Neural cell (in vitro differentiated cells): ENCODE measurements at regions not wholly inside any gene's neighbourhood (a gene's known extent, or its start where the extent isn't known, plus 50 kb on each side); places are given as distances from the start of the nearest gene placed in this dataset.

ENCODE experiments used
- H2AFZ ChIP-seq: fragments of 200-600, 300-800 bp; sonication (generic), shearing (Covaris generic); 2 replicates; pipeline ENCODE4 v1.6.0; 2014; ENCODE audit warnings: low read depth, mild to moderate bottlenecking, antibody characterized with exemption, low read length, moderate library complexity
- H3F3A ChIP-seq: fragments of 200-600 bp; shearing (Covaris generic); 2 replicates; pipeline ENCODE4 v1.6.1; 2016; ENCODE audit warnings: mild to moderate bottlenecking, moderate library complexity, mixed read lengths, antibody characterized with exemption, low read length; ENCODE audit not compliant: insufficient read depth, poor library complexity, severe bottlenecking
- H3K27ac ChIP-seq: fragments of 200-600, 300-800 bp; sonication (generic), shearing (Covaris generic); 2 replicates; pipeline ENCODE4 v1.5.1; 2014; ENCODE audit warnings: mild to moderate bottlenecking, low read length, moderate library complexity
- H3K27me3 ChIP-seq: fragments of 300-800, 200-600 bp; sonication (generic), shearing (Covaris generic); 2 replicates; pipeline ENCODE4 v1.6.0; 2014; ENCODE audit warnings: mild to moderate bottlenecking, low read depth, low read length, moderate library complexity; ENCODE audit not compliant: insufficient read depth
- H3K36me3 ChIP-seq: fragments of 300-800, 200-600 bp; sonication (generic), shearing (Covaris generic); 2 replicates; pipeline ENCODE4 v1.5.1; 2014; ENCODE audit warnings: mild to moderate bottlenecking, antibody characterized with exemption, low read length, moderate library complexity; ENCODE audit not compliant: insufficient read depth
- H3K4me2 ChIP-seq: fragments of 300-800, 200-600 bp; sonication (generic), shearing (Covaris generic); 2 replicates; pipeline ENCODE4 v1.6.0; 2014; ENCODE audit warnings: mild to moderate bottlenecking, low read length
- H3K4me3 ChIP-seq: fragments of 300-800, 200-600 bp; sonication (generic), shearing (Covaris generic); 2 replicates; pipeline ENCODE4 v1.5.1; 2014; ENCODE audit warnings: mild to moderate bottlenecking, low read length, moderate library complexity
- H3K79me2 ChIP-seq: fragments of 200-600 bp; shearing (Covaris generic); replicated peaks from 2 replicates; pipeline ENCODE4 v1.6.0; 2014; ENCODE audit warnings: mild to moderate bottlenecking, low read length, moderate library complexity; ENCODE audit not compliant: insufficient read depth
- H3K9ac ChIP-seq: fragments of 300-800, 200-600 bp; sonication (generic), shearing (Covaris generic); 2 replicates; pipeline ENCODE4 v1.6.1; 2016; ENCODE audit warnings: mild to moderate bottlenecking, low read length, mixed read lengths
- H3K9me2 ChIP-seq: fragments of 200-600 bp; shearing (Covaris generic); 2 replicates; pipeline ENCODE4 v1.6.1; 2016; ENCODE audit warnings: mild to moderate bottlenecking, low read length, mixed read lengths; ENCODE audit not compliant: insufficient read depth
- H3K9me3 ChIP-seq: fragments of 200-600, 300-800 bp; sonication (generic), shearing (Covaris generic); 2 replicates; pipeline ENCODE4 v1.6.1; 2016; ENCODE audit warnings: mild to moderate bottlenecking, mixed run types, low read length, moderate library complexity, mixed read lengths
- H4K20me1 ChIP-seq: fragments of 200-600 bp; shearing (Covaris generic); 2 replicates; pipeline ENCODE4 v1.6.1; 2016; ENCODE audit warnings: mild to moderate bottlenecking, mixed run types; ENCODE audit not compliant: insufficient read depth
- CTCF ChIP-seq: fragments of 450-650 bp; IDR thresholded peaks from 2 replicates; pipeline ENCODE4 v1.5.1; 2014; ENCODE audit warnings: antibody characterized with exemption, mild to moderate bottlenecking, moderate library complexity; ENCODE audit not compliant: poor library complexity, severe bottlenecking
- EP300 ChIP-seq: fragments of 450-650 bp; conservative IDR thresholded peaks from 2 replicates; pipeline ENCODE4 v1.6.1; 2014; ENCODE audit warnings: antibody characterized with exemption, mild to moderate bottlenecking, moderate library complexity; ENCODE audit not compliant: poor library complexity, severe bottlenecking
- EZH2 ChIP-seq: fragments of 200-600, 300-800 bp; shearing (Covaris generic), sonication (generic); IDR thresholded peaks from 2 replicates; pipeline ENCODE4 v1.6.1; 2014; ENCODE audit warnings: antibody characterized with exemption, low read length, borderline replicate concordance, mild to moderate bottlenecking; ENCODE audit not compliant: insufficient read depth, poor library complexity, severe bottlenecking
- MXI1 ChIP-seq: fragments of 450-650 bp; conservative IDR thresholded peaks from 2 replicates; pipeline ENCODE4 v1.6.1; 2014; ENCODE audit warnings: antibody characterized with exemption, mild to moderate bottlenecking; ENCODE audit not compliant: poor library complexity, severe bottlenecking
- POLR2AphosphoS5 ChIP-seq: IDR thresholded peaks from 2 replicates; pipeline ENCODE4 v1.6.1; 2012
- RAD21 ChIP-seq: fragments of 450-650 bp; conservative IDR thresholded peaks from 2 replicates; pipeline ENCODE4 v1.6.1; 2014; ENCODE audit warnings: antibody characterized with exemption, mild to moderate bottlenecking, moderate library complexity
- SMC3 ChIP-seq: fragments of 450-650 bp; conservative IDR thresholded peaks from 2 replicates; pipeline ENCODE4 v1.6.1; 2014; ENCODE audit warnings: antibody characterized with exemption, mild to moderate bottlenecking, moderate library complexity; ENCODE audit not compliant: poor library complexity
- TAF1 ChIP-seq: IDR thresholded peaks from 2 replicates; pipeline ENCODE4 v1.6.1; 2012; ENCODE audit warnings: low read depth
- TF ChIP-seq, protein P1 (sequence below): IDR thresholded peaks from 2 replicates; pipeline ENCODE4 v1.6.1; 2012; ENCODE audit warnings: borderline replicate concordance

DNA sequence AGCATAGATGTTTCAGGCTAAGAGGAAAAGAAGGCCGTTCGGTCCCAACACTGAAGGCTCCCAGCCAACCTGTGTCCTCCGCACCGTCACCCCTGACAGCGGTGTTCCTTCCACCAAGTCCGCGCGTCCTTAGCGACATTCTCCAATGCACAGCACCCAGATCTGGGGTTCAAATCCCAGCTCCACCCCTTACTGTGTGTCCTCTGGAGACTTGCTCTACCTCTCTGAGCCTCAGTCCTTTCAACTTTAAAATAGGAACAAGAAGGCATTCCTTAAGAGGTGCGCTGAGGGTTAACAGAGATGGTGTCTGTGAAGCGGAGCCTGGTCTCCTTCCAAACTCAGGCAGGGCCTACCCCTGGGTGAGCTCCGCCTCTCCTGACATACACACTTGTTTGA is 224.0 kb downstream of the MN1 start:
- Histone ChIP-seq H3K79me2 (no peaks in the 10 kb centered on the region), H3K27ac (no peak overlapping the region), H3F3A (no peaks in the 10 kb centered on the region), H3K27me3 (no peaks in the 10 kb centered on the region), H4K20me1 (no peaks in the 10 kb centered on the region), H3K4me2 (no peak overlapping the region), H3K4me3 (no peak overlapping the region), H3K36me3 (no peaks in the 10 kb centered on the region), H3K9me3 (no peaks in the 10 kb centered on the region), H3K9ac (no peak overlapping the region), H3K9me2 (no peaks in the 10 kb centered on the region), H2AFZ (no peak overlapping the region)
- TF ChIP-seq SMC3 (no peak), EP300 (no peak), CTCF (no peak), MXI1 (no peak), RAD21 (no peak), TAF1 (no peak), EZH2 (no peak)

DNA sequence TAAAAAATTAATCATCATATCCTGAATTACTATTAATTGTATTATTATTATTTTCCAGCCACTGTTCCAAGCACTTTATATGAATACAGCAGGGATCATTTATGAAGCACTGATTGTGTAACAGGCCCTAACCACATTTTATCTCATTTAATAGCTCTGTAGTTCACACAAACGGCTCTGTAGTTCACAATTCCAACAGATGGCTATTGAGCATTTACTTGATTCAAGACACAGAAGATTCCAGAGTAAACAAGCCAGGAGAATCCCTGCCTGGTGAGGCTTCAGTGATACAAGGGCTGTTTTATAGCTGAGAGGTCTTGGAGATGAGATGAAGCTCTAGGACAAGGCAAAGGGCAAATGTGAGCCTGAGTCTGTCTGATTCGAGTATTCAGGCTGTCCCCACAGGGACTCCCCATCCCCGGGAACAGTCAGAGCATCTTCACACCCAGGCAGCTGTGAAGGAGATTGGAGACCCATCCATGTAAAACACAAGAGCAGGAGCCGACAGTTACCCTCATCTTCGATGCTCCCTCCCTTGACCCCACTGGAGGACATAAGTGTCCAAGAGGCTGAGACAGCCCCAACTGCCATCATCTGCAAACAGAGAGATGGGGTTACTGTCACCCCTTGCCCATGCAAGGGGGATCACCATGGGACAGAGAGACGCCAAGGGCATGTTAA is 222.5 kb downstream of the MN1 start:
- no peak for TF ChIP-seq EZH2
- no peak for TF ChIP-seq EP300
- no peak for TF ChIP-seq MXI1
- no peak for TF ChIP-seq SMC3
- TF ChIP-seq RAD21 = no peak
- no peak for TF ChIP-seq TAF1
- TF ChIP-seq POLR2AphosphoS5 = no peak
- TF ChIP-seq, protein P1, sequence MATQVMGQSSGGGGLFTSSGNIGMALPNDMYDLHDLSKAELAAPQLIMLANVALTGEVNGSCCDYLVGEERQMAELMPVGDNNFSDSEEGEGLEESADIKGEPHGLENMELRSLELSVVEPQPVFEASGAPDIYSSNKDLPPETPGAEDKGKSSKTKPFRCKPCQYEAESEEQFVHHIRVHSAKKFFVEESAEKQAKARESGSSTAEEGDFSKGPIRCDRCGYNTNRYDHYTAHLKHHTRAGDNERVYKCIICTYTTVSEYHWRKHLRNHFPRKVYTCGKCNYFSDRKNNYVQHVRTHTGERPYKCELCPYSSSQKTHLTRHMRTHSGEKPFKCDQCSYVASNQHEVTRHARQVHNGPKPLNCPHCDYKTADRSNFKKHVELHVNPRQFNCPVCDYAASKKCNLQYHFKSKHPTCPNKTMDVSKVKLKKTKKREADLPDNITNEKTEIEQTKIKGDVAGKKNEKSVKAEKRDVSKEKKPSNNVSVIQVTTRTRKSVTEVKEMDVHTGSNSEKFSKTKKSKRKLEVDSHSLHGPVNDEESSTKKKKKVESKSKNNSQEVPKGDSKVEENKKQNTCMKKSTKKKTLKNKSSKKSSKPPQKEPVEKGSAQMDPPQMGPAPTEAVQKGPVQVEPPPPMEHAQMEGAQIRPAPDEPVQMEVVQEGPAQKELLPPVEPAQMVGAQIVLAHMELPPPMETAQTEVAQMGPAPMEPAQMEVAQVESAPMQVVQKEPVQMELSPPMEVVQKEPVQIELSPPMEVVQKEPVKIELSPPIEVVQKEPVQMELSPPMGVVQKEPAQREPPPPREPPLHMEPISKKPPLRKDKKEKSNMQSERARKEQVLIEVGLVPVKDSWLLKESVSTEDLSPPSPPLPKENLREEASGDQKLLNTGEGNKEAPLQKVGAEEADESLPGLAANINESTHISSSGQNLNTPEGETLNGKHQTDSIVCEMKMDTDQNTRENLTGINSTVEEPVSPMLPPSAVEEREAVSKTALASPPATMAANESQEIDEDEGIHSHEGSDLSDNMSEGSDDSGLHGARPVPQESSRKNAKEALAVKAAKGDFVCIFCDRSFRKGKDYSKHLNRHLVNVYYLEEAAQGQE = no peak
- no peak for TF ChIP-seq CTCF
- no peak overlapping the region for H3K27ac ChIP-seq

More for the DNA sequence above, 222.5 kb downstream of the MN1 start:
- Histone ChIP-seq H2AFZ (no peak overlapping the region), H3K79me2 (no peaks in the 10 kb centered on the region), H4K20me1 (no peaks in the 10 kb centered on the region), H3K36me3 (no peaks in the 10 kb centered on the region), H3F3A (no peaks in the 10 kb centered on the region), H3K4me3 (no peak overlapping the region), H3K9me3 (no peaks in the 10 kb centered on the region), H3K9me2 (no peaks in the 10 kb centered on the region), H3K4me2 (no peak overlapping the region), H3K27me3 (no peaks in the 10 kb centered on the region), H3K9ac (no peak overlapping the region)
